RWPE1 (cell line): ENCODE measurements at regions not wholly inside any gene's neighbourhood (a gene's known extent, or its start where the extent isn't known, plus 50 kb on each side); places are given as distances from the start of the nearest gene placed in this dataset.

Source experiments
- CTCF ChIA-PET: fragments of 350-600 bp; sonication (Branson Sonifier 250); formaldehyde crosslinking; extraction: SDS; loops from one replicate; lab custom pipeline; 2021; lab: Yijun Ruan, JAX
- POLR2A ChIA-PET: fragments of 400-600 bp; formaldehyde crosslinking; extraction: SDS; loops from one replicate; lab custom pipeline; 2020; ENCODE audit warnings: antibody characterized with exemption; ENCODE audit not compliant: low non-redundant PET; lab: Yijun Ruan, JAX
- DNase-seq: peaks from one replicate; pipeline ENCODE4 v3.0.0; 2012; ENCODE audit warnings: low spot score
- H3K27ac ChIP-seq: fragments of 450-650 bp; 2 replicates; pipeline ENCODE4 v1.5.1; 2017
- TF ChIP-seq, protein P1 (sequence below): fragments of 450-650 bp; conservative IDR thresholded peaks from 2 replicates; pipeline ENCODE4 v1.5.1; 2017; ENCODE audit warnings: low read depth, mild to moderate bottlenecking

DNA sequence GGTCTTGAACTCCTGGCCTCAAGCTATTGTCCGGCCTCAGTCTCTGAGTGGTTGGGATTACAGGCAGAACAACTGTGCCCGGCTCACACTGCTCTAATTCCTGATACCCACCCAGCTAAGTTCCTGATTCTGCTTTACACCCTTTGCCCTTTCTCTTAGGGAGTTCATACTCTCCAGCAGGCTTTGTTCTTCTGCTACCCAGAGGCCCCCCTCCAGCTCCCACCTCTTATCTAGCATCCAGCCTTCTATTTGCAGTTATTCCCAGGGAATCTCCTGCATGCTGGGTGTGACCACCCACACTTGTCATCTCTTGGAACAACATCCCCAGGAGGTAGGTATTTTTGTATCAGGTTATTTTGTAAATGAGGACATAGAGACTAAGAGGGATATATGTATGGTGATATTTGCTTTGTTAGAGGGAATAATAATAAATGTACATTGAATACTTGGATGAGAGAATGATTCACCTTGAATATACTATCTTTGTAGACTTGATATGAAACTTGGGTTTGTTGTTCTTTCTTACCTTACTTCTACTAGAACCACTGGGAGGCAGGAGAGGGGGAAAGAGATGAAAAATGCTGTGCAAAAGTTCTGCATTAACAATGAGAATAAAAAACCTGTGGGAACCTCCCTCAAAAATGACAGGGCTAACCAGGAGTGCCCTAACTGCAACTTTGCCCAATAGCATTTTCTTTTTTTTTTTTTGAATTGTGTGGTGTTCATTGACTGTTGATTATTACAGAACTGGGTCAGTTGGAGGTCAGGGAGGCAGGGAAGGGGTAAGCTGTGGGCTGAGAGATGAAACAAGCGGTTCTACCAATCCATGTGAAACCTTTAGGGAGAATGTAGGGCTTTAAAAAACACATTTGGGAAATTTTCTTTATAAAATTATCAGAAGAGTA, 157.4 kb downstream of the SPRY1 start:
- DNase-seq: no peak
- ChIA-PET CTCF (no interaction called here), POLR2A (no interaction called here)
- H3K27ac ChIP-seq: no peak overlapping the region
- TF ChIP-seq, protein P1, sequence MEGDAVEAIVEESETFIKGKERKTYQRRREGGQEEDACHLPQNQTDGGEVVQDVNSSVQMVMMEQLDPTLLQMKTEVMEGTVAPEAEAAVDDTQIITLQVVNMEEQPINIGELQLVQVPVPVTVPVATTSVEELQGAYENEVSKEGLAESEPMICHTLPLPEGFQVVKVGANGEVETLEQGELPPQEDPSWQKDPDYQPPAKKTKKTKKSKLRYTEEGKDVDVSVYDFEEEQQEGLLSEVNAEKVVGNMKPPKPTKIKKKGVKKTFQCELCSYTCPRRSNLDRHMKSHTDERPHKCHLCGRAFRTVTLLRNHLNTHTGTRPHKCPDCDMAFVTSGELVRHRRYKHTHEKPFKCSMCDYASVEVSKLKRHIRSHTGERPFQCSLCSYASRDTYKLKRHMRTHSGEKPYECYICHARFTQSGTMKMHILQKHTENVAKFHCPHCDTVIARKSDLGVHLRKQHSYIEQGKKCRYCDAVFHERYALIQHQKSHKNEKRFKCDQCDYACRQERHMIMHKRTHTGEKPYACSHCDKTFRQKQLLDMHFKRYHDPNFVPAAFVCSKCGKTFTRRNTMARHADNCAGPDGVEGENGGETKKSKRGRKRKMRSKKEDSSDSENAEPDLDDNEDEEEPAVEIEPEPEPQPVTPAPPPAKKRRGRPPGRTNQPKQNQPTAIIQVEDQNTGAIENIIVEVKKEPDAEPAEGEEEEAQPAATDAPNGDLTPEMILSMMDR: no peak

- TF ChIP-seq, protein P1: no peak
- CTCF ChIA-PET: interaction anchor here (0.7 kb wide), 1 partner anchor 145 kb away, joined by 3 read pairs; no protein-coding TSS in a partner anchor
- POLR2A ChIA-PET: no interaction called here
- DNase-seq: no peak
- peak overlapping the region; percentile 87 for H3K27ac ChIP-seq
Observed at GRCh38 chr4:123554801-123555232, 158.2 kb downstream of the SPRY1 start.

- peak overlapping the region; percentile 87 for H3K27ac ChIP-seq
- POLR2A ChIA-PET: no interaction called here
- TF ChIP-seq, protein P1: no peak
- peak; percentile 90 for DNase-seq
- CTCF ChIA-PET: interaction anchor here (0.7 kb wide), 1 partner anchor 145 kb away, joined by 3 read pairs; no protein-coding TSS in a partner anchor
Observed at GRCh38 chr4:123555233-123555806, 158.7 kb downstream of the SPRY1 start.

DNA sequence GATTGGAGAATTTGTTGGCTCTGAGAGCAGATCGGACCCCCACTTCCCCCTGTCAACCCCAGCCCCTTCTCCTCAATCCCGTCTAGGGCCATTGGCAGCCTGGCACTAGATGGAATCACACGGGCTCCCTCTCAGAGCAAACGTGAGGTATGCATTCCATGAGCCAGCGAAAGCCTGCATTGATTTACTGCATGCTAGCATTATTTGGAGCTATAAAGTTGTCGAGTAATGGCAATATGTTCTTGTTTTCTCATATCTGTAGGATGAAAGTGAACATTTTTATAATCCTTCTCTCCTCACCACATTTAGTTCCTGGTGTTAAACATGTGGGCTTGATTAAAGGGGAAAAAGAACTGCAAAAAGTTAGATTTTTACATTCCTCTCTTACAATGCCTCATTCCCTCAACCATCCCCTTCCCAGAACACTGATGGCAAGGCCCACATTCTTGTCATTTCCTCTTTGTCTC, 159.2 kb downstream of the SPRY1 start:
- ChIA-PET CTCF (interaction anchor here (1.1 kb wide), 1 partner anchor 9 kb away, joined by 4 read pairs; no protein-coding TSS in a partner anchor), POLR2A (no interaction called here)
- H3K27ac ChIP-seq: peak overlapping the region; percentile 87
- no peak for DNase-seq
- TF ChIP-seq, protein P1: no peak

DNA sequence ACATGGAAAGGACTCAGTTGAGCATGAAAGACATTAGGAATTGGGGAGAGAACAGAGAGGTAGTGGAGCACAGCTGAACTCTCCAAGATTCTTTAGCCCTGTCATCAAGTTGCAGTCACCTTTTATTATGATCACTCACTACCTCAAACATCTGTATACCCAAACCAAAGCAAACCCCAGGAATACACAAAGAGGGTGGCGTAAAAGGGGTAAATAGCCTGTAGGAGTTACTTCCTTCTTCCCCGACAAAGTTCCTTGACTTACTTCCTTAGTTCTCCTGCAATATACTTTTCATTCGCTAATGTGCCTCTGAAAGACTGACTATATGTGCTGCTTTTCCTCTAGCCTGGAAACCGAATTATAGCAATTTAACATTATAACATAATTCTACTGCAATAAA, 159.9 kb downstream of the SPRY1 start:
- CTCF ChIA-PET: interaction anchor here (0.5 to 1.1 kb wide), 3 partner anchors 8 to 141 kb away, joined by 3 to 4 read pairs (median 3); no protein-coding TSS in a partner anchor
- POLR2A ChIA-PET: no interaction called here
- TF ChIP-seq, protein P1: no peak
- no peak overlapping the region for H3K27ac ChIP-seq
- DNase-seq: no peak

GRCh38 chr4:123557857-123558536, 161.4 kb downstream of the SPRY1 start:
- TF ChIP-seq, protein P1: no peak
- no peak overlapping the region for H3K27ac ChIP-seq
- DNase-seq: no peak
- ChIA-PET POLR2A (no interaction called here), CTCF (no interaction called here)
